ENCODE measurements at regions not wholly inside any gene's neighbourhood (a gene's known extent, or its start where the extent isn't known, plus 50 kb on each side); places are given as distances from the start of the nearest gene placed in this dataset.

DNA sequence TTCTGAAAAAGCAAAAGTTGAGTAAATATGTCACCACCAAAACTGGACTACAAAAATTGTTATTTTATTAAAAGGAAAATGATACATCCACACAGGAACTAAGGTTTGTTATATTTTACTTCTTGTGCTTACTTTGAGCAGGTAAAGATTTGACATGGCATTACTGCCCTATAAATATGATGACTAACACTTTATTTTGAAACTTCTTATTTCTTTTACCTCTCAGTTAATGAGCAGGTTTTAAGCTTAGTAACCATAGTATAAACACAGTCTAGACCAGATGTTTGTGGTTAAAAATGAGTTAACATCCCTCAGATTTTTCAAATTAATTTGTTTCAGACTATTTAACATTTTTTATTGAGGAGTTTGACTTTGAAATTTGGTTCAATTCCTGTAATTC is 862.5 kb upstream of the USP15 start:
- TF ChIP-seq, protein P1, sequence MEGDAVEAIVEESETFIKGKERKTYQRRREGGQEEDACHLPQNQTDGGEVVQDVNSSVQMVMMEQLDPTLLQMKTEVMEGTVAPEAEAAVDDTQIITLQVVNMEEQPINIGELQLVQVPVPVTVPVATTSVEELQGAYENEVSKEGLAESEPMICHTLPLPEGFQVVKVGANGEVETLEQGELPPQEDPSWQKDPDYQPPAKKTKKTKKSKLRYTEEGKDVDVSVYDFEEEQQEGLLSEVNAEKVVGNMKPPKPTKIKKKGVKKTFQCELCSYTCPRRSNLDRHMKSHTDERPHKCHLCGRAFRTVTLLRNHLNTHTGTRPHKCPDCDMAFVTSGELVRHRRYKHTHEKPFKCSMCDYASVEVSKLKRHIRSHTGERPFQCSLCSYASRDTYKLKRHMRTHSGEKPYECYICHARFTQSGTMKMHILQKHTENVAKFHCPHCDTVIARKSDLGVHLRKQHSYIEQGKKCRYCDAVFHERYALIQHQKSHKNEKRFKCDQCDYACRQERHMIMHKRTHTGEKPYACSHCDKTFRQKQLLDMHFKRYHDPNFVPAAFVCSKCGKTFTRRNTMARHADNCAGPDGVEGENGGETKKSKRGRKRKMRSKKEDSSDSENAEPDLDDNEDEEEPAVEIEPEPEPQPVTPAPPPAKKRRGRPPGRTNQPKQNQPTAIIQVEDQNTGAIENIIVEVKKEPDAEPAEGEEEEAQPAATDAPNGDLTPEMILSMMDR (IDR thresholded peaks at IDR 0.05): no peak
- intact Hi-C loops (cut with DNase I): no loop called here
- Histone ChIP-seq H3K9me3 (no peaks in the 10 kb centered on the region), H3K36me3 (no peaks in the 10 kb centered on the region), H3K27ac (no peak overlapping the region), H3K27me3 (no peaks in the 10 kb centered on the region), H3K4me3 (no peak overlapping the region), H3K4me1 (no peaks in the 10 kb centered on the region)
- no peak for DNase-seq (ENCODE audit: low spot score in 2 of 2)

DNA sequence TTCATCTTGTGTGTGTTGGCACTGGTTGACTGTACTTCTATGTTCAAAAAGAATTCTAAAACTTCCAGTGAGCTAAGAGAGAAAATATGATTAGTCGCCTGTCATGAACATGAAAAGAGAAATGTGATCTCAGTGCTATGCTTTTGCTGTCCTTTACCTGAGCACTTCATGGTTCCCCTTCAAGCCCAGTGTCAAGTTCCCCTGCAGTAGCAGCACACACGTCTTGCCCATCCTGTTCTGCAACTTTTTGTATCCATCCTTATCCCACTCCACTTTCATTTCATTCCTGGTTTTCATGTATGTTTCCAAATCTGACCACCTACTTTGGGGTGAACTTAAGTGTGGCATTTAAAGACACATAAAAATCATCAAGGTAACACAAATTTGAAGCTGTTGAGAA is 848.0 kb upstream of the USP15 start:
- Histone ChIP-seq H3K4me1 (no peaks in the 10 kb centered on the region), H3K9me3 (no peaks in the 10 kb centered on the region), H3K4me3 (no peak overlapping the region), H3K36me3 (no peaks in the 10 kb centered on the region), H3K27ac (no peak overlapping the region), H3K27me3 (no peaks in the 10 kb centered on the region)
- TF ChIP-seq, protein P1 (IDR thresholded peaks at IDR 0.05): no peak
- DNase-seq (ENCODE audit: low spot score in 2 of 2): no peak
- intact Hi-C loops (cut with DNase I): no loop called here

DNA sequence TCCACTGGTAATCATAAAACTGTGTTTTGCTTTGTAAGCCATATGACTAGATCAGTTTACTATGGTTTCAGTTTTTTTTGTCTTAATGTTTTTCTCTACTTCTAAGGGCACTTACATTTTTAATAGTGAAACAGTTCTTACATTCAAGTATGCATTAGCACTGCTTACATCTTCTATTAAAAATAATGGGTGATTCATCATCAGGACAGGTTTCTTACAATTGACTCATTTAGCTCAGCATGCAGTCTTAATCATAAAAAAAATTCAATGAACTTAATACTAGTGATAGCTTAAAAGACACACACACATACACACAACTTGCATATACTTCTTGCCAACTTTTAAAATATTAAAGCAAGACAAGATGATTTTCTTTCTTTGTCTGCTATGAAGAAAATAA is 845.7 kb upstream of the USP15 start:
- Histone ChIP-seq H3K27ac (no peak overlapping the region), H3K9me3 (no peaks in the 10 kb centered on the region), H3K36me3 (no peaks in the 10 kb centered on the region), H3K27me3 (no peaks in the 10 kb centered on the region), H3K4me1 (no peaks in the 10 kb centered on the region), H3K4me3 (no peak overlapping the region)
- TF ChIP-seq, protein P1 (IDR thresholded peaks at IDR 0.05): no peak
- intact Hi-C loops (cut with DNase I): no loop called here
- DNase-seq (ENCODE audit: low spot score in 2 of 2): no peak

DNA sequence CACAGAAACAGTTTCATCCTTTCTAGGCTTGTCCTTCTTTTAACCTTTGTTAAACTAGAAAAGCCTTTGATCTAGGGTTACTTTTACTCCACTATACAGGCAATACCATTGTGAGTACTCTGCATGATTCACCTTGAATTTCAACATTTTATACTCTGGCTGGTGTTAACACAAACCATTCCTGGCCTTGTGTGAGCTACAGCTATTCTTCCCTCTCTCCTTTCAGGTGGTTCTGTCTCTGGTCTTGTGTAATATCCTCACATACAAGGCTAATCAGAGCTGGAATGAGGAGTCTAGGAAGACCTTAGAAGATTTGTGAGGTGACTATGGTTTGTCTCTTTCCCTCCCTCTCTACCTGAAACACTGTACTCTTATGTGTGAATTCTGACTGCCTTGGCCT is 837.4 kb upstream of the USP15 start:
- TF ChIP-seq, protein P1 (IDR thresholded peaks at IDR 0.05): no peak
- no peak for DNase-seq (ENCODE audit: low spot score in 2 of 2)
- H3K36me3 ChIP-seq: no peaks in the 10 kb centered on the region
- no peaks in the 10 kb centered on the region for H3K9me3 ChIP-seq
- intact Hi-C loops (cut with DNase I): no loop called here
- H3K27ac ChIP-seq: no peak overlapping the region
- no peaks in the 10 kb centered on the region for H3K27me3 ChIP-seq
- no peaks in the 10 kb centered on the region for H3K4me1 ChIP-seq
- H3K4me3 ChIP-seq: no peak overlapping the region

DNA sequence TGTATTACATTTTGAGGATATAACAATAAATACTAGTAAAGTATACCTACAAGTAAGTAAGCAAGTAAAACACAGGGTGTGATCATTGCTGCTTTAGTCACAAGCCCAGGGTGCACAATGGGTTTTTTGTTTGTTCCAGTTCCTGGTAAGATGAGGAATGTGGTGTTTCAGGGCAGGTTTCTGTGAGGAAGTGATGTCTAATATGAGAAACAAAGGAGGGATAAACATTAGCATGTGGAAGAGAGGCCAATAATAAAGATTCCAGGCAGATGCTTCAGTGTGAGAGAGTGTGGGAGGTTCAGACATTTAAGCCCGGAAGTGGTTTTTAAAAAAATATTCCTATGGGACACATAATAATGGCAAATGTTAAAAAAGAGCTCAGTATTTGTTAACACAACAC is 808.1 kb upstream of the USP15 start:
- TF ChIP-seq, protein P1 (IDR thresholded peaks at IDR 0.05): no peak
- no peaks in the 10 kb centered on the region for H3K27me3 ChIP-seq
- intact Hi-C loops (cut with DNase I): no loop called here

DNA sequence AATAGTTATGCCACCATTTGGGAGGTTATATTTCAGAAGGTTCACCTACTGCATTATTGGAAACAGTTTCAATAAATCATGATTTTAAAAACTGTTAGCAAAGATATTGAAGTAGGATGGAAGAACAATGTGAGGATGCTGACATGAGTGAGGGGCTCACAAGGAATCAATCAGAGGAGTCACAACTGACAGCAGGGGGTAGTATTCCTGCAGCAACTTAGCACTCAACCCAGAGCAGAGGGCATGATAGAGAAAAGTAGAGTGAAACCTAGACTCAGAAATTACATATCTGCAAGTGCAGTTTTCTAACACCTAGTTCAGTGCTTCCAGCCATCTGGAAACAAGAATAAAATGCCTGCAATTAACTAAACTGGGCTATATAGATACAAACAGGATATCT is 772.5 kb upstream of the USP15 start:
- no peaks in the 10 kb centered on the region for H3K4me1 ChIP-seq
- H3K36me3 ChIP-seq: no peaks in the 10 kb centered on the region
- no peak overlapping the region for H3K4me3 ChIP-seq
- TF ChIP-seq, protein P1 (IDR thresholded peaks at IDR 0.05): no peak
- no peaks in the 10 kb centered on the region for H3K27me3 ChIP-seq
- intact Hi-C loops (cut with DNase I): no loop called here
- no peak overlapping the region for H3K27ac ChIP-seq
- H3K9me3 ChIP-seq: no peaks in the 10 kb centered on the region
- DNase-seq (ENCODE audit: low spot score in 2 of 2): no peak

More for the DNA sequence above, 808.1 kb upstream of the USP15 start:
- Histone ChIP-seq H3K4me1 (no peaks in the 10 kb centered on the region), H3K36me3 (no peaks in the 10 kb centered on the region), H3K4me3 (no peak overlapping the region), H3K27ac (no peak overlapping the region), H3K9me3 (no peaks in the 10 kb centered on the region)
- no peak for DNase-seq (ENCODE audit: low spot score in 2 of 2)

Data from ascending aorta (tissue), 2 donors.